ENCODE measurements at regions not wholly inside any gene's neighbourhood (a gene's known extent, or its start where the extent isn't known, plus 50 kb on each side); places are given as distances from the start of the nearest gene placed in this dataset.

GRCh38 chr4:36786519-36786918 lies 458.0 kb upstream of the NWD2 start:
- no peak for TF ChIP-seq CTCF (IDR thresholded peaks at IDR 0.05)
- no peak for TF ChIP-seq POLR2A (IDR thresholded peaks at IDR 0.05)
- no peak for TF ChIP-seq POLR2AphosphoS5 (IDR thresholded peaks at IDR 0.05)
- no peak for TF ChIP-seq EP300 (IDR thresholded peaks at IDR 0.05)
